ENCODE measurements at regions not wholly inside any gene's neighbourhood (a gene's known extent, or its start where the extent isn't known, plus 50 kb on each side); places are given as distances from the start of the nearest gene placed in this dataset.

DNA sequence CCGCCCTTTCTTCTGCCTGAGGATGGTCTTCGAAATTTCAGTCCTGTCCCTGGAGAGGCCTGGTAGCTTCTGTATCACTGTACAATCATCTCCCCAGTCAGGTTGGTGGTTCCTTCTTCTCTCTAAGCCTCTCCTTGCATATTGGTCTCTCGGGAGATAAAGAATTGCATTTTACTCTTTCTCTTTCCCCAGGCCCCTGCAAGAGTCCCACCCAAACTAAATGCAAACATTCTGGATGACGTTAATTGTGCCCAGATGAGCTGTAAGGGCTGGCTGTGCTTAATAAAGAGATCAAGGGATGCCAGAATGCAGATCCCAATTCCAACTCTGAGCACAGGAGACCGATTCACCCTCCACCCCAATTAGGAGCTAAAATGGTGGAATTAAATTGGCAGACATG is 835.4 kb upstream of the TMEM132C start:
- TF ChIP-seq, protein P1, sequence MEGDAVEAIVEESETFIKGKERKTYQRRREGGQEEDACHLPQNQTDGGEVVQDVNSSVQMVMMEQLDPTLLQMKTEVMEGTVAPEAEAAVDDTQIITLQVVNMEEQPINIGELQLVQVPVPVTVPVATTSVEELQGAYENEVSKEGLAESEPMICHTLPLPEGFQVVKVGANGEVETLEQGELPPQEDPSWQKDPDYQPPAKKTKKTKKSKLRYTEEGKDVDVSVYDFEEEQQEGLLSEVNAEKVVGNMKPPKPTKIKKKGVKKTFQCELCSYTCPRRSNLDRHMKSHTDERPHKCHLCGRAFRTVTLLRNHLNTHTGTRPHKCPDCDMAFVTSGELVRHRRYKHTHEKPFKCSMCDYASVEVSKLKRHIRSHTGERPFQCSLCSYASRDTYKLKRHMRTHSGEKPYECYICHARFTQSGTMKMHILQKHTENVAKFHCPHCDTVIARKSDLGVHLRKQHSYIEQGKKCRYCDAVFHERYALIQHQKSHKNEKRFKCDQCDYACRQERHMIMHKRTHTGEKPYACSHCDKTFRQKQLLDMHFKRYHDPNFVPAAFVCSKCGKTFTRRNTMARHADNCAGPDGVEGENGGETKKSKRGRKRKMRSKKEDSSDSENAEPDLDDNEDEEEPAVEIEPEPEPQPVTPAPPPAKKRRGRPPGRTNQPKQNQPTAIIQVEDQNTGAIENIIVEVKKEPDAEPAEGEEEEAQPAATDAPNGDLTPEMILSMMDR (IDR thresholded peaks at IDR 0.05) = no peak
- no peak for TF ChIP-seq POLR2A (IDR thresholded peaks at IDR 0.05)
